ENCODE measurements at regions not wholly inside any gene's neighbourhood (a gene's known extent, or its start where the extent isn't known, plus 50 kb on each side); places are given as distances from the start of the nearest gene placed in this dataset.

GRCh38 chr2:176934131-176934530 lies 278.5 kb upstream of the HNRNPA3 start:
- no peak overlapping the region for H3K4me3 ChIP-seq
- no peak overlapping the region for H3K27ac ChIP-seq
- WGBS, 2 donors = 96 to 98% methylated on average over 5 of the region's 5 CpGs
- H3K4me1 ChIP-seq = peaks cover 0 to 11% (median 0%) of the 10 kb centered on the region in 4 donors
- TF ChIP-seq EP300 (IDR thresholded peaks at IDR 0.05) (no peak), POLR2A (IDR thresholded peaks at IDR 0.05) (no peak), CTCF (IDR thresholded peaks at IDR 0.05) (no peak)
- no peaks in the 10 kb centered on the region for H3K9me3 ChIP-seq
- no peak for DNase-seq (ENCODE audit: low spot score in 2 of 2)
- no peaks in the 10 kb centered on the region for H3K27me3 ChIP-seq
- no peaks in the 10 kb centered on the region for H3K36me3 ChIP-seq

GRCh38 chr2:176934869-176935415 lies 277.7 kb upstream of the HNRNPA3 start:
- no peaks in the 10 kb centered on the region for H3K36me3 ChIP-seq
- WGBS, 2 donors = 38 to 50% methylated on average over 7 of the region's 7 CpGs
- H3K27me3 ChIP-seq = no peaks in the 10 kb centered on the region
- H3K9me3 ChIP-seq = no peaks in the 10 kb centered on the region
- TF ChIP-seq CTCF (IDR thresholded peaks at IDR 0.05) (no peak), POLR2A (IDR thresholded peaks at IDR 0.05) (no peak), EP300 (IDR thresholded peaks at IDR 0.05) (no peak)
- H3K4me3 ChIP-seq = no peak overlapping the region
- H3K27ac ChIP-seq = no peak overlapping the region
- peaks cover 0 to 11% (median 0%) of the 10 kb centered on the region in 4 donors for H3K4me1 ChIP-seq
- DNase-seq (ENCODE audit: low spot score in 2 of 2) = no peak

- DNase-seq (ENCODE audit: low spot score in 2 of 2) = no peak
- Histone ChIP-seq H3K36me3 (no peaks in the 10 kb centered on the region), H3K27me3 (no peaks in the 10 kb centered on the region), H3K4me3 (no peak overlapping the region), H3K4me1 (peaks cover 0 to 11% (median 0%) of the 10 kb centered on the region in 4 donors), H3K27ac (no peak overlapping the region), H3K9me3 (no peaks in the 10 kb centered on the region)
- no peak for TF ChIP-seq CTCF (IDR thresholded peaks at IDR 0.05)
- TF ChIP-seq EP300 (IDR thresholded peaks at IDR 0.05) = no peak
- TF ChIP-seq POLR2A (IDR thresholded peaks at IDR 0.05) = no peak
- 56 to 60% methylated on average over 5 of the region's 5 CpGs for WGBS, 2 donors
Measured at GRCh38 chr2:176935543-176936102, 277.0 kb upstream of the HNRNPA3 start.

- WGBS, 2 donors = 62 to 68% methylated on average over 3 of the region's 3 CpGs
- peaks cover 0 to 11% (median 0%) of the 10 kb centered on the region in 4 donors for H3K4me1 ChIP-seq
- DNase-seq (ENCODE audit: low spot score in 2 of 2) = no peak
- no peaks in the 10 kb centered on the region for H3K36me3 ChIP-seq
- TF ChIP-seq POLR2A (IDR thresholded peaks at IDR 0.05) = no peak
- TF ChIP-seq CTCF (IDR thresholded peaks at IDR 0.05) = no peak
- TF ChIP-seq EP300 (IDR thresholded peaks at IDR 0.05) = no peak
- H3K4me3 ChIP-seq = no peak overlapping the region
- H3K27me3 ChIP-seq = no peaks in the 10 kb centered on the region
- no peaks in the 10 kb centered on the region for H3K9me3 ChIP-seq
- no peak overlapping the region for H3K27ac ChIP-seq
Measured at GRCh38 chr2:176936410-176936809, 276.2 kb upstream of the HNRNPA3 start.

GRCh38 chr2:176944998-176945397 lies 267.6 kb upstream of the HNRNPA3 start:
- DNase-seq (ENCODE audit: low spot score in 2 of 2) = no peak
- Histone ChIP-seq H3K4me1 (no peaks in the 10 kb centered on the region), H3K36me3 (no peaks in the 10 kb centered on the region), H3K4me3 (no peak overlapping the region), H3K9me3 (peaks cover 0 to 8% (median 0%) of the 10 kb centered on the region in 4 donors), H3K27me3 (no peaks in the 10 kb centered on the region), H3K27ac (no peak overlapping the region)
- TF ChIP-seq CTCF (IDR thresholded peaks at IDR 0.05) (no peak), POLR2A (IDR thresholded peaks at IDR 0.05) (no peak), EP300 (IDR thresholded peaks at IDR 0.05) (no peak)
- 90 to 95% methylated on average over 3 of the region's 3 CpGs for WGBS, 2 donors
